ENCODE measurements at regions not wholly inside any gene's neighbourhood (a gene's known extent, or its start where the extent isn't known, plus 50 kb on each side); places are given as distances from the start of the nearest gene placed in this dataset.
"Not testable (repeated sequence)": the region's sequence is repeated elsewhere in the genome, so short reads cannot be mapped to it uniquely, and the experiment has no call there.

DNA sequence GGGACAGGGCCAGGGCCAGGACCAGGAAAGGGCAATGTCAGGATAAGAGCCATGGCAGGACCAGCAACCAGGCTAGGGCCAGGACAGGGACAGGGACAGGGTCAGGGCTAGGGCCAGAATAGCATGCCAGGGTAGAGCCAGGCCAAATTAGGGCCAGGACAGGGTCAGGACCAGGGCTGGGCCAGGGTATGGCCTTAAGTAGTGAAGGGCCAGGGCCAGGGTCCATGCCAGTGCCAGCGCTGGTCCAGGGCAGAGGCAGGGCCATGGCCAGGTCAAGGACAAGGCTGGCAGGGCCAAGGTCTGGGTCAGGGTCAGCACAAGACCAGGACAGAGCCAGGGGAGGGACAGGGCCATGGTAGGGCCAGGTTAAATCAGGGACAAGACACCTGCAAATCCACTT lies 405.4 kb downstream of the ZNF33B start:
- H3K4me1 ChIP-seq (ENCODE audit: control insufficient read depth, extremely low read depth, insufficient read depth, low read length); H3K27me3 ChIP-seq (ENCODE audit: control insufficient read depth, insufficient read depth, low read length); H3K4me2 ChIP-seq (ENCODE audit: extremely low read depth, insufficient read depth, low read length); H2AFZ ChIP-seq (ENCODE audit: low read length); H4K20me1 ChIP-seq (ENCODE audit: control insufficient read depth, extremely low read depth, insufficient read depth, low read length); H3K9me3 ChIP-seq (ENCODE audit: control insufficient read depth, insufficient read depth, low read depth, low read length); DNase-seq (ENCODE audit: low read depth in 2 of 2); H3K27ac ChIP-seq (ENCODE audit: insufficient read depth, low read length); H3K36me3 ChIP-seq (ENCODE audit: control insufficient read depth, insufficient read depth, low read length); H3K9ac ChIP-seq (ENCODE audit: insufficient read depth, low read length); H3K4me3 ChIP-seq (replicated peaks in 1 of 4; ENCODE audit: control extremely low read depth in 1 of 4, insufficient read depth in 1 of 4, low read depth in 3 of 4, low read length in 4 of 4); H3K79me2 ChIP-seq (ENCODE audit: control insufficient read depth, insufficient read depth, low read length): not testable (repeated sequence)

DNA sequence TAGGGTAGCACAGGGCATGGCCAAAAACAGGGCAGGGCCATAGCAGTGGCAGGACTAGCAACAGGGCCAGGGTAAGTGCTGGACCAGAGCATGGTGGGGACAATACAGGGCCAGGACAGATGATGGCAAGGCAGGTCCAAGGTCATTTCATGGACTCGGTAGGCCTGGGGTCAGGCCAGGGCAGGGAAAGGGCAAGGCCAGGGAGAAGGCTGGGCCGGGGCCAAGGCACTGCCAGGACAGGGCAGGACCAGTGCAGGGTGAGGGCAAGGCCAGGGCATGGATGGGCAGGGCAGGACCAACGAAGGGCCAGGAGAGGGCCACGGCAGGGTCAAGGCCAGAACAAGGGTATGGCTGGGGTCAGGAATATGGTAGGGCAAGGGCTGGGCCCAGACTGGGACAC lies 407.6 kb downstream of the ZNF33B start:
- not testable (repeated sequence) for H3K4me2 ChIP-seq (ENCODE audit: extremely low read depth, insufficient read depth, low read length); H3K79me2 ChIP-seq (ENCODE audit: control insufficient read depth, insufficient read depth, low read length); H3K27ac ChIP-seq (ENCODE audit: insufficient read depth, low read length); DNase-seq (ENCODE audit: low read depth in 2 of 2); H3K36me3 ChIP-seq (ENCODE audit: control insufficient read depth, insufficient read depth, low read length); H3K9ac ChIP-seq (ENCODE audit: insufficient read depth, low read length); H4K20me1 ChIP-seq (ENCODE audit: control insufficient read depth, extremely low read depth, insufficient read depth, low read length); H3K4me3 ChIP-seq (replicated peaks in 1 of 4; ENCODE audit: control extremely low read depth in 1 of 4, insufficient read depth in 1 of 4, low read depth in 3 of 4, low read length in 4 of 4); H3K27me3 ChIP-seq (ENCODE audit: control insufficient read depth, insufficient read depth, low read length); H2AFZ ChIP-seq (ENCODE audit: low read length); H3K9me3 ChIP-seq (ENCODE audit: control insufficient read depth, insufficient read depth, low read depth, low read length); H3K4me1 ChIP-seq (ENCODE audit: control insufficient read depth, extremely low read depth, insufficient read depth, low read length)

DNA sequence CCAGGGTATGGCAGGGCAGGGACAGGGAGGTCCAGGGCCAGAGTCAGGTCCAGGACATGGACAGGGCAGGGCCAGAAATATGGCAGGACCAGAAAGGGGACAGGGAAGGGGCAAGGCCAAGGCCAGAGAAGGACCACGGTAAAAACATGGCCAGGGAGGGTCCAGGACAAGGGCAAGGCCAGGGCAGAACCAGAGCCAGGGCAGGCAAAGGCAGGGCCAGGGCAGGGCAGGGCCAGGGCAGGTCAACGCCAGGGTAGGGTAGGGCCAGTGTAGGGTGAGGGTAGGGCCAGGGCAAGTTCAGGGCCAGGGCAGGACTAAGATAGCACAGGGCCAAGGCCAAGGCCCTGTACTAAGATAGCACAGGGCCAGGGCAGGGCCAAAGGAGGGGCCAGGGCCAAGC lies 408.3 kb downstream of the ZNF33B start:
- DNase-seq (ENCODE audit: low read depth in 2 of 2); H3K4me1 ChIP-seq (ENCODE audit: control insufficient read depth, extremely low read depth, insufficient read depth, low read length); H3K4me2 ChIP-seq (ENCODE audit: extremely low read depth, insufficient read depth, low read length); H2AFZ ChIP-seq (ENCODE audit: low read length); H3K79me2 ChIP-seq (ENCODE audit: control insufficient read depth, insufficient read depth, low read length); H4K20me1 ChIP-seq (ENCODE audit: control insufficient read depth, extremely low read depth, insufficient read depth, low read length); H3K27ac ChIP-seq (ENCODE audit: insufficient read depth, low read length); H3K9me3 ChIP-seq (ENCODE audit: control insufficient read depth, insufficient read depth, low read depth, low read length); H3K4me3 ChIP-seq (replicated peaks in 1 of 4; ENCODE audit: control extremely low read depth in 1 of 4, insufficient read depth in 1 of 4, low read depth in 3 of 4, low read length in 4 of 4); H3K9ac ChIP-seq (ENCODE audit: insufficient read depth, low read length); H3K27me3 ChIP-seq (ENCODE audit: control insufficient read depth, insufficient read depth, low read length); H3K36me3 ChIP-seq (ENCODE audit: control insufficient read depth, insufficient read depth, low read length): not testable (repeated sequence)

DNA sequence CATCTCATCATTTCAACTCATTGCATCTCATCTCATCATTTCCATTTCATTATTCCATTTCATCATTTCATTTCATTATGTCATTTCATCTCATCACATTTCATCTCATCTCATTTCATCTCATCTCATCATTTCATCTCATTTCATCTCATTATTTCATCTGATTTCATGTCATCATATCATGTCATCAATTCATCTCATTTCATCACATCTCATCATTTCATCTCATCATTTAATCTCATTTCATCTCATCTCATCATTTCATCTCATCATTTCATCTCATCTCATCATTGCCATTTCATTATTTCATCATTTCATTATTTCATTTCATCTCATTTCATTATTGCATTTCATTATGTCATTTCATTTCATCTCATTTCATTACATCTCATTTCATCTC lies 410.5 kb downstream of the ZNF33B start:
- H3K27ac ChIP-seq (ENCODE audit: insufficient read depth, low read length); DNase-seq (ENCODE audit: low read depth in 2 of 2); H3K4me3 ChIP-seq (replicated peaks in 1 of 4; ENCODE audit: control extremely low read depth in 1 of 4, insufficient read depth in 1 of 4, low read depth in 3 of 4, low read length in 4 of 4); H3K36me3 ChIP-seq (ENCODE audit: control insufficient read depth, insufficient read depth, low read length); H3K9ac ChIP-seq (ENCODE audit: insufficient read depth, low read length); H3K27me3 ChIP-seq (ENCODE audit: control insufficient read depth, insufficient read depth, low read length); H3K4me1 ChIP-seq (ENCODE audit: control insufficient read depth, extremely low read depth, insufficient read depth, low read length); H3K4me2 ChIP-seq (ENCODE audit: extremely low read depth, insufficient read depth, low read length); H3K79me2 ChIP-seq (ENCODE audit: control insufficient read depth, insufficient read depth, low read length); H3K9me3 ChIP-seq (ENCODE audit: control insufficient read depth, insufficient read depth, low read depth, low read length); H2AFZ ChIP-seq (ENCODE audit: low read length); H4K20me1 ChIP-seq (ENCODE audit: control insufficient read depth, extremely low read depth, insufficient read depth, low read length): not testable (repeated sequence)

DNA sequence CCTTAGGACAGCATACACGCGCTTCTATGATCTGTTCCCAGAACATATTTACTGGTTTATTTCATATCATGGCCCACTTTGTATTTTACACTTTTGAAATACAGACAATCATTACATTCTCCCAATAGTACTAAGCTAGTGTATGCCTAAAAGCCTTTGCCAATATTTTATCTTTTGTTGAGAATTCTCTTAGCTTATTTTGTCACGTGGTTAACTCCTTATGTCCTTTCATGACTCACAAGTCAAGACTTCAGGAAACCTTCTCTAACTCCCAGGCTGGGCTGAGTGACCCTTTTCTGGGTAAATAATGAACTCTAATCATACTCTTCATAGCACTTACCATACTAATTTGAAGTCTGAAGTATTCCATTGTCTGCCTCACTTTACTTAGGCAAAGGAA lies 444.8 kb downstream of the ZNF33B start:
- H2AFZ ChIP-seq (ENCODE audit: low read length); DNase-seq (ENCODE audit: low read depth in 2 of 2): not testable (repeated sequence)

More for the DNA sequence above, 444.8 kb downstream of the ZNF33B start:
- not testable (repeated sequence) for H3K9ac ChIP-seq (ENCODE audit: insufficient read depth, low read length); H3K4me2 ChIP-seq (ENCODE audit: extremely low read depth, insufficient read depth, low read length); H3K27me3 ChIP-seq (ENCODE audit: control insufficient read depth, insufficient read depth, low read length); H3K9me3 ChIP-seq (ENCODE audit: control insufficient read depth, insufficient read depth, low read depth, low read length); H3K79me2 ChIP-seq (ENCODE audit: control insufficient read depth, insufficient read depth, low read length); H3K4me1 ChIP-seq (ENCODE audit: control insufficient read depth, extremely low read depth, insufficient read depth, low read length); H3K4me3 ChIP-seq (replicated peaks in 1 of 4; ENCODE audit: control extremely low read depth in 1 of 4, insufficient read depth in 1 of 4, low read depth in 3 of 4, low read length in 4 of 4); H3K27ac ChIP-seq (ENCODE audit: insufficient read depth, low read length); H4K20me1 ChIP-seq (ENCODE audit: control insufficient read depth, extremely low read depth, insufficient read depth, low read length); H3K36me3 ChIP-seq (ENCODE audit: control insufficient read depth, insufficient read depth, low read length)

Measured in fibroblast of lung (primary cell).